D721Med (cell line): ENCODE measurements at regions not wholly inside any gene's neighbourhood (a gene's known extent, or its start where the extent isn't known, plus 50 kb on each side); places are given as distances from the start of the nearest gene placed in this dataset.

Experiments
- DNase-seq: peaks from one replicate; pipeline ENCODE4 v3.0.0; 2011; ENCODE audit warnings: low spot score; ENCODE audit not compliant: insufficient read length
- FAIRE-seq: peaks from 2 replicates; lab custom pipeline; 2011; peaks lifted over from hg19 to GRCh38; lab: Jason Lieb, UNC
- CTCF ChIP-seq: IDR thresholded peaks from 2 replicates; pipeline ENCODE4 v1.5.1; 2012; ENCODE audit warnings: mild to moderate bottlenecking, control low read depth; ENCODE audit not compliant: insufficient read depth; ENCODE audit errors: missing control alignments

- DNase-seq, result no peak
- no peak for TF ChIP-seq CTCF
- no peak for FAIRE-seq
These were observed 119.7 kb upstream of the PRDM1 start for GRCh38 chr6:105966481-105966880.

DNA sequence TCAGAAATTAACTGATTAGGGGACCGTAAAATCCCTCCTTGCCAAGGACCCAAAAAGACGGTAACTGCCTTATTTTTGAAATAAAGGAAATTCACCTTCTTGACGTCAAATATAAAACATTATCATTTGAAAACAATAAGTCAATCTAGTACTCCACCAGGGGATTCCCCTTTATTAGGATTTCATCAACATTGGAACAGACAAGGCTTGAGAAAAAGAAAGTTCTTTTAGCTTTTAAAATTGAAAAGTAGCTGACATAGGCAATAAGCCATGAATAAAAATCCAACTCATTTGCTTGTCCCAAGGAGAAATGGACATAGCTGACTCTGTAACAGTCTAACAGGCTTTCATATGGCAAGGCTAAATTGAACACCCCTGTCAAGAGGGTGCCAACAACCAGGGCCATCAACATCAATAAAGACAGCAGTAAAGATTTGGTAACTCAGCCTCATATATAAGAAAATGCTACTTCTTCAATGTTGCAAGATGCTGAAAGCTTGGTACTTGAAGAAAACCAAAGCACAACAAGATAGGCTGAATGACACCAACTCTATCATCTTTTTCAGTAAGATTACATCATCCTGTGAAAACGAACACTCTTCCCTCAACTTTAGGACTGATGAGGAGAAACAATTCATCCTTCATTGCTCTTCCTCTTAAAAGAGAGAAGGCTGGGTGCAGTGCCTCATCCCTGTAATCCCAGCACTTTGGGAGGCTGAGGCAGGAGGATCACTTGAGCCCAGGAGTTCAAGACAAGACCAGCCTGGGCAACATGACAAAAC lies 121.0 kb upstream of the PRDM1 start:
- no peak for FAIRE-seq
- no peak for DNase-seq
- no peak for TF ChIP-seq CTCF

GRCh38 chr6:105954148-105954547 lies 132.0 kb upstream of the PRDM1 start:
- TF ChIP-seq CTCF, result no peak
- FAIRE-seq (no peak), DNase-seq (no peak)

- DNase-seq (no peak), FAIRE-seq (no peak)
- no peak for TF ChIP-seq CTCF
These were observed 133.1 kb upstream of the PRDM1 start for GRCh38 chr6:105952772-105953690.

- FAIRE-seq, result no peak
- no peak for TF ChIP-seq CTCF
- DNase-seq, result no peak
These were observed 133.8 kb upstream of the PRDM1 start for GRCh38 chr6:105952326-105952725.

- DNase-seq (no peak), FAIRE-seq (no peak)
- no peak for TF ChIP-seq CTCF
These were observed 134.8 kb upstream of the PRDM1 start for GRCh38 chr6:105951322-105951721.
